K562 (cell line): ENCODE measurements at regions not wholly inside any gene's neighbourhood (a gene's known extent, or its start where the extent isn't known, plus 50 kb on each side); places are given as distances from the start of the nearest gene placed in this dataset.

Experiments used
- CEBPB ChIP-seq: fragments of 450-650 bp; IDR thresholded peaks from 2 replicates; pipeline ENCODE4 v1.6.1; 2016; ENCODE audit warnings: missing genetic modification characterization, missing compliant biosample characterization
- HNRNPH1 ChIP-seq: fragments of 200-400 bp; formaldehyde crosslinking; optimal IDR thresholded peaks from 2 replicates; pipeline ENCODE3; 2017; ENCODE audit warnings: low read depth, mild to moderate bottlenecking, low read length, moderate library complexity
- SRSF9 ChIP-seq: fragments of 200-400 bp; formaldehyde crosslinking; IDR thresholded peaks from 2 replicates; pipeline ENCODE4 v1.6.1; 2017; ENCODE audit warnings: low read depth, low read length, borderline replicate concordance

GRCh38 chr11:23885801-23886200 is 611.1 kb upstream of the LUZP2 start:
- TF ChIP-seq HNRNPH1, result no peak
- TF ChIP-seq CEBPB (tag), result no peak
- TF ChIP-seq SRSF9, result no peak
